ENCODE measurements at regions not wholly inside any gene's neighbourhood (a gene's known extent, or its start where the extent isn't known, plus 50 kb on each side); places are given as distances from the start of the nearest gene placed in this dataset.
A peak's percentile ranks its signal among the peaks of the same experiment; 100 is the strongest.
"Not testable (repeated sequence)": the region's sequence is repeated elsewhere in the genome, so short reads cannot be mapped to it uniquely, and the experiment has no call there.

- CTCF ChIA-PET, result no interaction called here
- H3K27ac ChIP-seq (ENCODE audit: low read depth, low read length), result no peak overlapping the region
- no peak for TF ChIP-seq CTCF (IDR thresholded peaks at IDR 0.05; ENCODE audit: low read depth, low read length)
- no peak overlapping the region for H3K4me3 ChIP-seq (ENCODE audit: low read depth, low read length)
- POLR2A ChIA-PET, result no interaction called here
- no peak for DNase-seq (ENCODE audit: low read depth, low spot score)
- no peaks in the 10 kb centered on the region for H3K27me3 ChIP-seq (ENCODE audit: control insufficient read depth, insufficient read depth, low read length)
- no peaks in the 10 kb centered on the region for H3K9me3 ChIP-seq (ENCODE audit: control insufficient read depth, insufficient read depth, low read length)
These were observed 2532.9 kb downstream of the PCDH9 start for GRCh38 chr13:64697226-64697625.

GRCh38 chr13:64688893-64689677, 2541.1 kb downstream of the PCDH9 start:
- no peak for TF ChIP-seq CTCF (IDR thresholded peaks at IDR 0.05; ENCODE audit: low read depth, low read length)
- Histone ChIP-seq H3K9me3 (ENCODE audit: control insufficient read depth, insufficient read depth, low read length) (no peaks in the 10 kb centered on the region), H3K27ac (ENCODE audit: low read depth, low read length) (peak overlapping the region; percentile 88), H3K4me3 (ENCODE audit: low read depth, low read length) (no peak overlapping the region), H3K27me3 (ENCODE audit: control insufficient read depth, insufficient read depth, low read length) (no peaks in the 10 kb centered on the region)
- ChIA-PET CTCF (interaction anchor here (1.0 kb wide), 1 partner anchor 949 kb away, joined by 3 read pairs; no protein-coding TSS in a partner anchor), POLR2A (interaction anchor here (0.7 kb wide), 2 partner anchors 35 to 69 kb away, joined by 3 to 5 read pairs; no protein-coding TSS in a partner anchor)
- peak; percentile 36 for DNase-seq (ENCODE audit: low read depth, low spot score)

- POLR2A ChIA-PET; H3K4me3 ChIP-seq (ENCODE audit: low read depth, low read length); H3K27ac ChIP-seq (ENCODE audit: low read depth, low read length); DNase-seq (ENCODE audit: low read depth, low spot score); CTCF ChIA-PET; H3K9me3 ChIP-seq (ENCODE audit: control insufficient read depth, insufficient read depth, low read length); H3K27me3 ChIP-seq (ENCODE audit: control insufficient read depth, insufficient read depth, low read length): not testable (repeated sequence)
These were observed 2543.6 kb downstream of the PCDH9 start for GRCh38 chr13:64686536-64686935.

GRCh38 chr13:64684685-64685431, 2545.3 kb downstream of the PCDH9 start:
- no peak for TF ChIP-seq CTCF (IDR thresholded peaks at IDR 0.05; ENCODE audit: low read depth, low read length)
- Histone ChIP-seq H3K4me3 (ENCODE audit: low read depth, low read length) (no peak overlapping the region), H3K27ac (ENCODE audit: low read depth, low read length) (no peak overlapping the region), H3K27me3 (ENCODE audit: control insufficient read depth, insufficient read depth, low read length) (no peaks in the 10 kb centered on the region), H3K9me3 (ENCODE audit: control insufficient read depth, insufficient read depth, low read length) (no peaks in the 10 kb centered on the region)
- DNase-seq (ENCODE audit: low read depth, low spot score), result no peak
- POLR2A ChIA-PET, result interaction anchor here (0.8 kb wide), 1 partner anchor 17 kb away, joined by 3 read pairs; no protein-coding TSS in a partner anchor
- CTCF ChIA-PET, result no interaction called here

GRCh38 chr13:64684108-64684507, 2546.0 kb downstream of the PCDH9 start:
- ChIA-PET CTCF (no interaction called here), POLR2A (no interaction called here)
- no peak for DNase-seq (ENCODE audit: low read depth, low spot score)
- no peak overlapping the region for H3K4me3 ChIP-seq (ENCODE audit: low read depth, low read length)
- no peaks in the 10 kb centered on the region for H3K9me3 ChIP-seq (ENCODE audit: control insufficient read depth, insufficient read depth, low read length)
- H3K27me3 ChIP-seq (ENCODE audit: control insufficient read depth, insufficient read depth, low read length), result no peaks in the 10 kb centered on the region
- TF ChIP-seq CTCF (IDR thresholded peaks at IDR 0.05; ENCODE audit: low read depth, low read length), result no peak
- H3K27ac ChIP-seq (ENCODE audit: low read depth, low read length), result no peak overlapping the region

Data from AG04450 (cell line).